ACC112 (cell line): ENCODE measurements at regions not wholly inside any gene's neighbourhood (a gene's known extent, or its start where the extent isn't known, plus 50 kb on each side); places are given as distances from the start of the nearest gene placed in this dataset.
"Not testable (repeated sequence)": the region's sequence is repeated elsewhere in the genome, so short reads cannot be mapped to it uniquely, and the experiment has no call there.

ENCODE experiments used
- H2AFZ ChIP-seq: fragments of 200-600 bp; sonication (generic); one replicate; pipeline ENCODE4 v1.6.0; 2017; ENCODE audit warnings: antibody characterized with exemption, low read length; ENCODE audit not compliant: unreplicated experiment
- H3K27ac ChIP-seq: fragments of 200-600 bp; sonication (generic); 2 replicates; pipeline ENCODE4 v1.5.1; 2014; ENCODE audit warnings: low read depth, mild to moderate bottlenecking, antibody characterized with exemption, low read length, moderate library complexity
- H3K27me3 ChIP-seq: fragments of 200-600 bp; sonication (generic); 2 replicates; pipeline ENCODE4 v1.6.1; 2014; ENCODE audit warnings: mild to moderate bottlenecking, antibody characterized with exemption, low read length, moderate library complexity, mixed read lengths; ENCODE audit not compliant: insufficient read depth
- H3K36me3 ChIP-seq: fragments of 200-600 bp; sonication (generic); 2 replicates; pipeline ENCODE4 v1.6.1; 2016; ENCODE audit warnings: mild to moderate bottlenecking, antibody characterized with exemption, low read length, moderate library complexity, mixed read lengths; ENCODE audit not compliant: insufficient read depth
- H3K4me1 ChIP-seq: fragments of 200-600 bp; sonication (generic); one replicate; pipeline ENCODE4 v1.6.1; 2016; ENCODE audit warnings: low read length, mixed read lengths; ENCODE audit not compliant: insufficient read depth, unreplicated experiment, control insufficient read depth
- H3K4me3 ChIP-seq: fragments of 200-600 bp; sonication (generic); 2 replicates; pipeline ENCODE4 v1.5.1; 2014; ENCODE audit warnings: mild to moderate bottlenecking, low read depth, low read length
- H3K79me2 ChIP-seq: fragments of 200-600 bp; sonication (generic); one replicate; pipeline ENCODE4 v1.6.0; 2016; ENCODE audit warnings: low read length; ENCODE audit not compliant: control insufficient read depth, unreplicated experiment, insufficient read depth

- not testable (repeated sequence) for H3K27ac ChIP-seq, H3K79me2 ChIP-seq, H3K4me1 ChIP-seq, H3K36me3 ChIP-seq, H3K4me3 ChIP-seq, H3K27me3 ChIP-seq, H2AFZ ChIP-seq
Measured at GRCh38 chr5:21341203-21341947, 1353.4 kb upstream of the CDH18 start.

GRCh38 chr5:21340233-21340632, 1352.2 kb upstream of the CDH18 start:
- not testable (repeated sequence) for H3K4me3 ChIP-seq, H2AFZ ChIP-seq, H3K79me2 ChIP-seq, H3K27ac ChIP-seq, H3K27me3 ChIP-seq, H3K4me1 ChIP-seq, H3K36me3 ChIP-seq

- H3K4me1 ChIP-seq, H3K79me2 ChIP-seq, H3K27ac ChIP-seq, H3K4me3 ChIP-seq, H2AFZ ChIP-seq, H3K27me3 ChIP-seq, H3K36me3 ChIP-seq: not testable (repeated sequence)
Measured at GRCh38 chr5:21336478-21336877, 1348.5 kb upstream of the CDH18 start.

GRCh38 chr5:21315376-21315775, 1327.4 kb upstream of the CDH18 start:
- H3K79me2 ChIP-seq, H3K36me3 ChIP-seq, H3K4me3 ChIP-seq, H2AFZ ChIP-seq, H3K4me1 ChIP-seq, H3K27ac ChIP-seq, H3K27me3 ChIP-seq: not testable (repeated sequence)

- not testable (repeated sequence) for H3K27me3 ChIP-seq, H3K79me2 ChIP-seq, H2AFZ ChIP-seq, H3K4me3 ChIP-seq, H3K27ac ChIP-seq, H3K4me1 ChIP-seq, H3K36me3 ChIP-seq
Measured at GRCh38 chr5:21301205-21301604, 1313.2 kb upstream of the CDH18 start.

- not testable (repeated sequence) for H3K4me1 ChIP-seq, H3K79me2 ChIP-seq, H3K36me3 ChIP-seq, H2AFZ ChIP-seq, H3K27ac ChIP-seq, H3K4me3 ChIP-seq, H3K27me3 ChIP-seq
Measured at GRCh38 chr5:21274361-21274760, 1286.4 kb upstream of the CDH18 start.

GRCh38 chr5:21263361-21263760, 1275.4 kb upstream of the CDH18 start:
- Histone ChIP-seq H3K4me1 (no peaks in the 10 kb centered on the region), H3K4me3 (no peak overlapping the region), H2AFZ (no peak overlapping the region), H3K79me2 (no peaks in the 10 kb centered on the region), H3K27me3 (no peaks in the 10 kb centered on the region), H3K27ac (no peak overlapping the region), H3K36me3 (no peaks in the 10 kb centered on the region)

- H3K27ac ChIP-seq = no peak overlapping the region
- H3K4me3 ChIP-seq = no peak overlapping the region
- no peaks in the 10 kb centered on the region for H3K79me2 ChIP-seq
- H3K4me1 ChIP-seq = no peaks in the 10 kb centered on the region
- H2AFZ ChIP-seq = no peak overlapping the region
- H3K36me3 ChIP-seq = no peaks in the 10 kb centered on the region
- H3K27me3 ChIP-seq = no peaks in the 10 kb centered on the region
Measured at GRCh38 chr5:21254161-21254560, 1266.2 kb upstream of the CDH18 start.

GRCh38 chr5:21244982-21245381, 1257.0 kb upstream of the CDH18 start:
- Histone ChIP-seq H3K4me1 (no peaks in the 10 kb centered on the region), H3K4me3 (no peak overlapping the region), H3K79me2 (no peaks in the 10 kb centered on the region), H3K36me3 (no peaks in the 10 kb centered on the region), H2AFZ (no peak overlapping the region), H3K27ac (no peak overlapping the region), H3K27me3 (no peaks in the 10 kb centered on the region)

GRCh38 chr5:21238786-21239185, 1250.8 kb upstream of the CDH18 start:
- Histone ChIP-seq H3K27ac (no peak overlapping the region), H3K27me3 (no peaks in the 10 kb centered on the region), H3K36me3 (no peaks in the 10 kb centered on the region), H3K4me1 (no peaks in the 10 kb centered on the region), H3K79me2 (no peaks in the 10 kb centered on the region), H2AFZ (no peak overlapping the region), H3K4me3 (no peak overlapping the region)

GRCh38 chr5:21237461-21237860, 1249.5 kb upstream of the CDH18 start:
- Histone ChIP-seq H3K4me1 (no peaks in the 10 kb centered on the region), H2AFZ (no peak overlapping the region), H3K27ac (no peak overlapping the region)

More at GRCh38 chr5:21237461-21237860, 1249.5 kb upstream of the CDH18 start:
- no peaks in the 10 kb centered on the region for H3K27me3 ChIP-seq
- no peaks in the 10 kb centered on the region for H3K36me3 ChIP-seq
- no peak overlapping the region for H3K4me3 ChIP-seq
- no peaks in the 10 kb centered on the region for H3K79me2 ChIP-seq
